ENCODE measurements at regions not wholly inside any gene's neighbourhood (a gene's known extent, or its start where the extent isn't known, plus 50 kb on each side); places are given as distances from the start of the nearest gene placed in this dataset.

- Histone ChIP-seq H3K9me3 (ENCODE audit: low read length) (no peaks in the 10 kb centered on the region), H3K4me2 (ENCODE audit: low read length) (no peak overlapping the region), H3K27ac (ENCODE audit: low read length) (no peak overlapping the region), H3F3A (ENCODE audit: insufficient read depth, low read length, poor library complexity, severe bottlenecking) (no peaks in the 10 kb centered on the region), H3K9ac (ENCODE audit: low read length) (no peak overlapping the region), H3K27me3 (ENCODE audit: insufficient read depth, low read depth, low read length) (no peaks in the 10 kb centered on the region), H3K79me2 (replicated peaks; ENCODE audit: insufficient read depth, low read length) (no peaks in the 10 kb centered on the region), H3K4me3 (ENCODE audit: low read length) (no peak overlapping the region), H3K36me3 (ENCODE audit: insufficient read depth, low read length) (no peaks in the 10 kb centered on the region), H4K20me1 (ENCODE audit: insufficient read depth) (no peaks in the 10 kb centered on the region), H2AFZ (ENCODE audit: low read depth, low read length) (no peak overlapping the region), H3K9me2 (ENCODE audit: insufficient read depth, low read length) (no peaks in the 10 kb centered on the region)
- no peak for TF ChIP-seq EZH2 (IDR thresholded peaks at IDR 0.05; ENCODE audit: borderline replicate concordance, insufficient read depth, low read length, poor library complexity, severe bottlenecking)
- no peak for TF ChIP-seq SMC3 (conservative IDR thresholded peaks at IDR 0.05; ENCODE audit: poor library complexity)
- TF ChIP-seq EP300 (conservative IDR thresholded peaks at IDR 0.05; ENCODE audit: poor library complexity, severe bottlenecking) = no peak
- TF ChIP-seq RAD21 (conservative IDR thresholded peaks at IDR 0.05) = no peak
- no peak for TF ChIP-seq REST (IDR thresholded peaks at IDR 0.05; ENCODE audit: borderline replicate concordance)
- TF ChIP-seq MXI1 (conservative IDR thresholded peaks at IDR 0.05; ENCODE audit: poor library complexity, severe bottlenecking) = no peak
- no peak for TF ChIP-seq TAF1 (IDR thresholded peaks at IDR 0.05; ENCODE audit: low read depth)
- TF ChIP-seq POLR2AphosphoS5 (IDR thresholded peaks at IDR 0.05) = no peak
- TF ChIP-seq CTCF (IDR thresholded peaks at IDR 0.05; ENCODE audit: poor library complexity, severe bottlenecking) = no peak
Measured at GRCh38 chr11:116507016-116507415, 265.8 kb downstream of the BUD13 start.

- no peaks in the 10 kb centered on the region for H3K27me3 ChIP-seq (ENCODE audit: insufficient read depth, low read depth, low read length)
- no peaks in the 10 kb centered on the region for H4K20me1 ChIP-seq (ENCODE audit: insufficient read depth)
- no peak overlapping the region for H3K27ac ChIP-seq (ENCODE audit: low read length)
- no peaks in the 10 kb centered on the region for H3K79me2 ChIP-seq (replicated peaks; ENCODE audit: insufficient read depth, low read length)
- H2AFZ ChIP-seq (ENCODE audit: low read depth, low read length) = no peak overlapping the region
- no peaks in the 10 kb centered on the region for H3F3A ChIP-seq (ENCODE audit: insufficient read depth, low read length, poor library complexity, severe bottlenecking)
- H3K4me3 ChIP-seq (ENCODE audit: low read length) = no peak overlapping the region
- no peaks in the 10 kb centered on the region for H3K9me2 ChIP-seq (ENCODE audit: insufficient read depth, low read length)
- no peak overlapping the region for H3K9ac ChIP-seq (ENCODE audit: low read length)
- no peak for TF ChIP-seq SMC3 (conservative IDR thresholded peaks at IDR 0.05; ENCODE audit: poor library complexity)
- no peak for TF ChIP-seq MXI1 (conservative IDR thresholded peaks at IDR 0.05; ENCODE audit: poor library complexity, severe bottlenecking)
- TF ChIP-seq EZH2 (IDR thresholded peaks at IDR 0.05; ENCODE audit: borderline replicate concordance, insufficient read depth, low read length, poor library complexity, severe bottlenecking) = no peak
- TF ChIP-seq REST (IDR thresholded peaks at IDR 0.05; ENCODE audit: borderline replicate concordance) = no peak
- no peak for TF ChIP-seq EP300 (conservative IDR thresholded peaks at IDR 0.05; ENCODE audit: poor library complexity, severe bottlenecking)
- TF ChIP-seq POLR2AphosphoS5 (IDR thresholded peaks at IDR 0.05) = no peak
- TF ChIP-seq CTCF (IDR thresholded peaks at IDR 0.05; ENCODE audit: poor library complexity, severe bottlenecking) = no peak
- no peak for TF ChIP-seq TAF1 (IDR thresholded peaks at IDR 0.05; ENCODE audit: low read depth)
- TF ChIP-seq RAD21 (conservative IDR thresholded peaks at IDR 0.05) = no peak
- no peaks in the 10 kb centered on the region for H3K9me3 ChIP-seq (ENCODE audit: low read length)
- H3K36me3 ChIP-seq (ENCODE audit: insufficient read depth, low read length) = no peaks in the 10 kb centered on the region
- no peak overlapping the region for H3K4me2 ChIP-seq (ENCODE audit: low read length)
Measured at GRCh38 chr11:116506263-116506825, 266.4 kb downstream of the BUD13 start.

Data from neural cell (in vitro differentiated cells).